HEK293 (cell line): ENCODE measurements at regions not wholly inside any gene's neighbourhood (a gene's known extent, or its start where the extent isn't known, plus 50 kb on each side); places are given as distances from the start of the nearest gene placed in this dataset.

Experiments used
- CTCF ChIA-PET: fragments of 350-600 bp; formaldehyde crosslinking; extraction: SDS; loops from one replicate; lab custom pipeline; 2021; ENCODE audit warnings: antibody characterized with exemption; lab: Yijun Ruan, JAX
- POLR2A ChIA-PET: fragments of 300-600 bp; formaldehyde crosslinking; extraction: SDS; loops from one replicate; lab custom pipeline; 2020; ENCODE audit warnings: antibody characterized with exemption, inconsistent platforms; lab: Yijun Ruan, JAX
- H3K27ac ChIP-seq: fragments of 200-500 bp; sonication (Bioruptor generic); 2 replicates; pipeline ENCODE4 v1.5.1; 2014; ENCODE audit warnings: low read depth, low read length, control low read depth, inconsistent platforms; ENCODE audit errors: extremely low read depth
- H3K36me3 ChIP-seq, 2 experiments: fragments of 200-500 bp in 1 of 2; sonication (Bioruptor generic) in 1 of 2; 1 replicate in 1 of 2; 2 replicates in 1 of 2; pipeline ENCODE4 v1.5.1; 2014 to 2017; ENCODE audit warnings: inconsistent platforms in 2 of 2, low read length in 2 of 2; ENCODE audit not compliant: control insufficient read depth in 2 of 2, insufficient read depth in 1 of 2
- H3K4me1 ChIP-seq: fragments of 200-500 bp; sonication (Bioruptor generic); 2 replicates; pipeline ENCODE4 v1.5.1; 2014; ENCODE audit warnings: mild to moderate bottlenecking, low read length, inconsistent platforms; ENCODE audit not compliant: control insufficient read depth, insufficient read depth
- H3K4me3 ChIP-seq: 2 replicates; pipeline ENCODE4 v1.5.1; 2011; ENCODE audit warnings: low read depth, mild to moderate bottlenecking, control low read depth, low read length, moderate library complexity
- H3K9me3 ChIP-seq: fragments of 200-500 bp; sonication (Bioruptor generic); 2 replicates; pipeline ENCODE4 v1.5.1; 2014; ENCODE audit warnings: low read depth, low read length, inconsistent platforms; ENCODE audit not compliant: control insufficient read depth, insufficient read depth
- HOXD13 ChIP-seq: sonication (generic); formaldehyde crosslinking; IDR thresholded peaks from 2 replicates; pipeline ENCODE4 v1.8.0; 2022; ENCODE audit warnings: missing genetic modification reagents, borderline replicate concordance
- MEIS1 ChIP-seq: sonication (generic); formaldehyde crosslinking; IDR thresholded peaks from 2 replicates; pipeline ENCODE4 v1.8.1; 2022; ENCODE audit warnings: missing genetic modification reagents, mild to moderate bottlenecking, borderline replicate concordance
- OVOL3 ChIP-seq: fragments of 450-650 bp; formaldehyde crosslinking; IDR thresholded peaks from 2 replicates; pipeline ENCODE4 v1.5.1; 2016; ENCODE audit warnings: missing biosample characterization, missing genetic modification characterization
- SCRT2 ChIP-seq: fragments of 450-650 bp; formaldehyde crosslinking; IDR thresholded peaks from 2 replicates; pipeline ENCODE4 v1.5.1; 2016; ENCODE audit warnings: missing biosample characterization, missing genetic modification characterization
- SETDB1 ChIP-seq: IDR thresholded peaks from one replicate; pipeline ENCODE4 v1.6.1; 2017; ENCODE audit warnings: mild to moderate bottlenecking, low read length, moderate library complexity, mixed read lengths; ENCODE audit not compliant: insufficient read length
- ZBTB17 ChIP-seq: fragments of 450-650 bp; formaldehyde crosslinking; IDR thresholded peaks from 2 replicates; pipeline ENCODE4 v1.5.1; 2016; ENCODE audit warnings: missing biosample characterization, missing genetic modification characterization
- ZFP69B ChIP-seq: fragments of 450-650 bp; formaldehyde crosslinking; IDR thresholded peaks from 2 replicates; pipeline ENCODE4 v1.5.1; 2016; ENCODE audit warnings: missing biosample characterization, missing genetic modification characterization
- ZNF266 ChIP-seq: fragments of 450-650 bp; formaldehyde crosslinking; IDR thresholded peaks from 2 replicates; pipeline ENCODE4 v1.5.1; 2016; ENCODE audit warnings: missing biosample characterization, missing genetic modification characterization, low read depth
- ZNF341 ChIP-seq: fragments of 450-650 bp; formaldehyde crosslinking; IDR thresholded peaks from 2 replicates; pipeline ENCODE4; 2016; ENCODE audit warnings: low read depth, missing biosample characterization, missing genetic modification characterization
- ZNF600 ChIP-seq: fragments of 450-650 bp; formaldehyde crosslinking; IDR thresholded peaks from 2 replicates; pipeline ENCODE4 v1.5.1; 2016; ENCODE audit warnings: missing biosample characterization, missing genetic modification characterization
- ZNF626 ChIP-seq: fragments of 450-650 bp; sonication (Bioruptor Pico); formaldehyde crosslinking; IDR thresholded peaks from 2 replicates; pipeline ENCODE4 v1.5.1; 2018; ENCODE audit warnings: missing biosample characterization, missing genetic modification characterization, inconsistent platforms
- ZNF670 ChIP-seq: fragments of 450-650 bp; formaldehyde crosslinking; IDR thresholded peaks from 2 replicates; pipeline ENCODE4 v1.5.1; 2016; ENCODE audit warnings: missing biosample characterization, missing genetic modification characterization, low read depth
- ZNF792 ChIP-seq: fragments of 450-650 bp; formaldehyde crosslinking; IDR thresholded peaks from 2 replicates; pipeline ENCODE4 v1.5.1; 2016; ENCODE audit warnings: missing biosample characterization, missing genetic modification characterization
- ZSCAN16 ChIP-seq: fragments of 450-650 bp; formaldehyde crosslinking; IDR thresholded peaks from 2 replicates; pipeline ENCODE4 v1.5.1; 2016; ENCODE audit warnings: missing biosample characterization, missing genetic modification characterization
- TF ChIP-seq, protein P1 (sequence below): fragments of 450-650 bp; formaldehyde crosslinking; IDR thresholded peaks from 2 replicates; pipeline ENCODE4 v1.5.1; 2016; ENCODE audit warnings: missing biosample characterization, missing genetic modification characterization
- TF ChIP-seq, protein P2 (sequence below): fragments of 450-650 bp; formaldehyde crosslinking; IDR thresholded peaks from 2 replicates; pipeline ENCODE4 v1.5.1; 2016; ENCODE audit warnings: missing biosample characterization, missing genetic modification characterization
- TF ChIP-seq, protein P3 (sequence below): fragments of 450-650 bp; formaldehyde crosslinking; IDR thresholded peaks from 2 replicates; pipeline ENCODE4 v1.5.1; 2016; ENCODE audit warnings: missing biosample characterization, missing genetic modification characterization
- TF ChIP-seq, protein P4 (sequence below): fragments of 450-650 bp; formaldehyde crosslinking; IDR thresholded peaks from 2 replicates; pipeline ENCODE4 v1.5.1; 2016; ENCODE audit warnings: missing biosample characterization, missing genetic modification characterization, borderline replicate concordance
- TF ChIP-seq, protein P5 (sequence below): fragments of 450-650 bp; IDR thresholded peaks from 2 replicates; pipeline ENCODE4 v1.5.1; 2018; ENCODE audit warnings: missing biosample characterization, missing genetic modification characterization
- TF ChIP-seq, protein P6 (sequence below): fragments of 450-650 bp; formaldehyde crosslinking; optimal IDR thresholded peaks from 2 replicates; pipeline ENCODE3; 2016; ENCODE audit warnings: missing biosample characterization, mild to moderate bottlenecking, missing genetic modification characterization
- TF ChIP-seq, protein P7 (sequence below): fragments of 450-650 bp; formaldehyde crosslinking; IDR thresholded peaks from 2 replicates; pipeline ENCODE4 v1.5.1; 2016; ENCODE audit warnings: missing biosample characterization, missing genetic modification characterization

DNA sequence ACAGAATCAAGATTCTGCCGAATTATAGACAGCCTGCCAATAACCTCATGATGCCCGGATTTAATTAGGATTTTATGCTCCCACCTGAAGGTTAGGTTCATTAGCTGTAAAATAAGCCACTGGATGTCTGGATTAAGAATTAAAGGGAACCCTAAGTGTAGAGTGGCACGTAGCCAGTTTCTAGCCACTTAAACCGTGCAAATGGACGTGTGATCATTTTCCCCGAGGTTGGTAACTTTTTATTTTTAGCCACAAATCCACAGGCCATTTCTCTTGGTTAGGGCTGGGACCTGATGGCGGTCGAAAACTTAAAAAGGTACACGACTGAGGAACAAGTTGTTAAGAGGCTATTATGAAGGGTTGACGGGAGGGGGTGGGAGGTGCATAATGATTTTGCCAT is 127.3 kb upstream of the TMPO start (continued):
- TF ChIP-seq OVOL3 (tag by site-specific recombination): no peak
- TF ChIP-seq, protein P1, sequence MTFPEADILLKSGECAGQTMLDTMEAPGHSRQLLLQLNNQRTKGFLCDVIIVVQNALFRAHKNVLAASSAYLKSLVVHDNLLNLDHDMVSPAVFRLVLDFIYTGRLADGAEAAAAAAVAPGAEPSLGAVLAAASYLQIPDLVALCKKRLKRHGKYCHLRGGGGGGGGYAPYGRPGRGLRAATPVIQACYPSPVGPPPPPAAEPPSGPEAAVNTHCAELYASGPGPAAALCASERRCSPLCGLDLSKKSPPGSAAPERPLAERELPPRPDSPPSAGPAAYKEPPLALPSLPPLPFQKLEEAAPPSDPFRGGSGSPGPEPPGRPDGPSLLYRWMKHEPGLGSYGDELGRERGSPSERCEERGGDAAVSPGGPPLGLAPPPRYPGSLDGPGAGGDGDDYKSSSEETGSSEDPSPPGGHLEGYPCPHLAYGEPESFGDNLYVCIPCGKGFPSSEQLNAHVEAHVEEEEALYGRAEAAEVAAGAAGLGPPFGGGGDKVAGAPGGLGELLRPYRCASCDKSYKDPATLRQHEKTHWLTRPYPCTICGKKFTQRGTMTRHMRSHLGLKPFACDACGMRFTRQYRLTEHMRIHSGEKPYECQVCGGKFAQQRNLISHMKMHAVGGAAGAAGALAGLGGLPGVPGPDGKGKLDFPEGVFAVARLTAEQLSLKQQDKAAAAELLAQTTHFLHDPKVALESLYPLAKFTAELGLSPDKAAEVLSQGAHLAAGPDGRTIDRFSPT: no peak
- no peak for TF ChIP-seq ZNF600
- TF ChIP-seq ZBTB17 (tag by site-specific recombination): no peak
- TF ChIP-seq ZNF341: no peak

DNA sequence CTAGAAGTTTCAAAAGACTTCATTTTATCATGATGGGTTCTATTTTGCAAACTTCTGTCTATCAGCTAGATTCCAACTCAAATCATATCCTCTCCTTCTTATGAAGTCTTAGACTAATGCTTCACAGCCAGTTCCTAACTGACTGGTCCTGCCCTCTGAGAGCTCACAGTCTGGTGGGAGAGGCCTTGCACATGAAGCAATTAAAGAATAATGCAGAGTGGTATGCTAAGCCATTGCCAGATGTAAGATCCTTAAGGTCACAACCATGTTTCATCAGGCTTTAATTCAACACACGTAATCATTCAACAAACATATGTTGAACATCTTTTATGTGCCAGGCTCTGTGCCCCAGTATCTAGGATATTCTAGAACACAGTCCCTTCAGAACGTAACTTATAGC is 125.8 kb upstream of the TMPO start:
- H3K4me1 ChIP-seq: no peaks in the 10 kb centered on the region
- ChIA-PET CTCF (interaction anchor here (0.7 kb wide), 1 partner anchor 84 kb away, joined by 3 read pairs; no protein-coding TSS in a partner anchor), POLR2A (no interaction called here)
- H3K27ac ChIP-seq: no peak overlapping the region
- TF ChIP-seq ZNF266 (tag by site-specific recombination) (no peak), ZFP69B (tag by site-specific recombination) (no peak), ZNF792 (tag by site-specific recombination) (no peak), MEIS1 (CRISPR knock-in tag) (no peak), ZSCAN16 (tag by site-specific recombination) (no peak), ZNF670 (no peak), ZNF626 (tag by site-specific recombination) (no peak), SETDB1 (no peak), SCRT2 (tag by site-specific recombination) (no peak), HOXD13 (CRISPR knock-in tag) (no peak)
- TF ChIP-seq, protein P2, sequence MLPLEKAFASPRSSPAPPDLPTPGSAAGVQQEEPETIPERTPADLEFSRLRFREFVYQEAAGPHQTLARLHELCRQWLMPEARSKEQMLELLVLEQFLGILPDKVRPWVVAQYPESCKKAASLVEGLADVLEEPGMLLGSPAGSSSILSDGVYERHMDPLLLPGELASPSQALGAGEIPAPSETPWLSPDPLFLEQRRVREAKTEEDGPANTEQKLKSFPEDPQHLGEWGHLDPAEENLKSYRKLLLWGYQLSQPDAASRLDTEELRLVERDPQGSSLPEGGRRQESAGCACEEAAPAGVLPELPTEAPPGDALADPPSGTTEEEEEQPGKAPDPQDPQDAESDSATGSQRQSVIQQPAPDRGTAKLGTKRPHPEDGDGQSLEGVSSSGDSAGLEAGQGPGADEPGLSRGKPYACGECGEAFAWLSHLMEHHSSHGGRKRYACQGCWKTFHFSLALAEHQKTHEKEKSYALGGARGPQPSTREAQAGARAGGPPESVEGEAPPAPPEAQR (tag by site-specific recombination): no peak
- TF ChIP-seq, protein P3, sequence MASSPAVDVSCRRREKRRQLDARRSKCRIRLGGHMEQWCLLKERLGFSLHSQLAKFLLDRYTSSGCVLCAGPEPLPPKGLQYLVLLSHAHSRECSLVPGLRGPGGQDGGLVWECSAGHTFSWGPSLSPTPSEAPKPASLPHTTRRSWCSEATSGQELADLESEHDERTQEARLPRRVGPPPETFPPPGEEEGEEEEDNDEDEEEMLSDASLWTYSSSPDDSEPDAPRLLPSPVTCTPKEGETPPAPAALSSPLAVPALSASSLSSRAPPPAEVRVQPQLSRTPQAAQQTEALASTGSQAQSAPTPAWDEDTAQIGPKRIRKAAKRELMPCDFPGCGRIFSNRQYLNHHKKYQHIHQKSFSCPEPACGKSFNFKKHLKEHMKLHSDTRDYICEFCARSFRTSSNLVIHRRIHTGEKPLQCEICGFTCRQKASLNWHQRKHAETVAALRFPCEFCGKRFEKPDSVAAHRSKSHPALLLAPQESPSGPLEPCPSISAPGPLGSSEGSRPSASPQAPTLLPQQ (tag by site-specific recombination): no peak
- TF ChIP-seq, protein P4, sequence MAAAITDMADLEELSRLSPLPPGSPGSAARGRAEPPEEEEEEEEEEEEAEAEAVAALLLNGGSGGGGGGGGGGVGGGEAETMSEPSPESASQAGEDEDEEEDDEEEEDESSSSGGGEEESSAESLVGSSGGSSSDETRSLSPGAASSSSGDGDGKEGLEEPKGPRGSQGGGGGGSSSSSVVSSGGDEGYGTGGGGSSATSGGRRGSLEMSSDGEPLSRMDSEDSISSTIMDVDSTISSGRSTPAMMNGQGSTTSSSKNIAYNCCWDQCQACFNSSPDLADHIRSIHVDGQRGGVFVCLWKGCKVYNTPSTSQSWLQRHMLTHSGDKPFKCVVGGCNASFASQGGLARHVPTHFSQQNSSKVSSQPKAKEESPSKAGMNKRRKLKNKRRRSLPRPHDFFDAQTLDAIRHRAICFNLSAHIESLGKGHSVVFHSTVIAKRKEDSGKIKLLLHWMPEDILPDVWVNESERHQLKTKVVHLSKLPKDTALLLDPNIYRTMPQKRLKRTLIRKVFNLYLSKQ (tag by site-specific recombination): no peak
- TF ChIP-seq, protein P5, sequence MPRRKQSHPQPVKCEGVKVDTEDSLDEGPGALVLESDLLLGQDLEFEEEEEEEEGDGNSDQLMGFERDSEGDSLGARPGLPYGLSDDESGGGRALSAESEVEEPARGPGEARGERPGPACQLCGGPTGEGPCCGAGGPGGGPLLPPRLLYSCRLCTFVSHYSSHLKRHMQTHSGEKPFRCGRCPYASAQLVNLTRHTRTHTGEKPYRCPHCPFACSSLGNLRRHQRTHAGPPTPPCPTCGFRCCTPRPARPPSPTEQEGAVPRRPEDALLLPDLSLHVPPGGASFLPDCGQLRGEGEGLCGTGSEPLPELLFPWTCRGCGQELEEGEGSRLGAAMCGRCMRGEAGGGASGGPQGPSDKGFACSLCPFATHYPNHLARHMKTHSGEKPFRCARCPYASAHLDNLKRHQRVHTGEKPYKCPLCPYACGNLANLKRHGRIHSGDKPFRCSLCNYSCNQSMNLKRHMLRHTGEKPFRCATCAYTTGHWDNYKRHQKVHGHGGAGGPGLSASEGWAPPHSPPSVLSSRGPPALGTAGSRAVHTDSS: no peak
- TF ChIP-seq, protein P6, sequence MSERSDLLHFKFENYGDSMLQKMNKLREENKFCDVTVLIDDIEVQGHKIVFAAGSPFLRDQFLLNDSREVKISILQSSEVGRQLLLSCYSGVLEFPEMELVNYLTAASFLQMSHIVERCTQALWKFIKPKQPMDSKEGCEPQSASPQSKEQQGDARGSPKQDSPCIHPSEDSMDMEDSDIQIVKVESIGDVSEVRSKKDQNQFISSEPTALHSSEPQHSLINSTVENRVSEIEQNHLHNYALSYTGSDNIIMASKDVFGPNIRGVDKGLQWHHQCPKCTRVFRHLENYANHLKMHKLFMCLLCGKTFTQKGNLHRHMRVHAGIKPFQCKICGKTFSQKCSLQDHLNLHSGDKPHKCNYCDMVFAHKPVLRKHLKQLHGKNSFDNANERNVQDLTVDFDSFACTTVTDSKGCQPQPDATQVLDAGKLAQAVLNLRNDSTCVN: no peak
- TF ChIP-seq, protein P7, sequence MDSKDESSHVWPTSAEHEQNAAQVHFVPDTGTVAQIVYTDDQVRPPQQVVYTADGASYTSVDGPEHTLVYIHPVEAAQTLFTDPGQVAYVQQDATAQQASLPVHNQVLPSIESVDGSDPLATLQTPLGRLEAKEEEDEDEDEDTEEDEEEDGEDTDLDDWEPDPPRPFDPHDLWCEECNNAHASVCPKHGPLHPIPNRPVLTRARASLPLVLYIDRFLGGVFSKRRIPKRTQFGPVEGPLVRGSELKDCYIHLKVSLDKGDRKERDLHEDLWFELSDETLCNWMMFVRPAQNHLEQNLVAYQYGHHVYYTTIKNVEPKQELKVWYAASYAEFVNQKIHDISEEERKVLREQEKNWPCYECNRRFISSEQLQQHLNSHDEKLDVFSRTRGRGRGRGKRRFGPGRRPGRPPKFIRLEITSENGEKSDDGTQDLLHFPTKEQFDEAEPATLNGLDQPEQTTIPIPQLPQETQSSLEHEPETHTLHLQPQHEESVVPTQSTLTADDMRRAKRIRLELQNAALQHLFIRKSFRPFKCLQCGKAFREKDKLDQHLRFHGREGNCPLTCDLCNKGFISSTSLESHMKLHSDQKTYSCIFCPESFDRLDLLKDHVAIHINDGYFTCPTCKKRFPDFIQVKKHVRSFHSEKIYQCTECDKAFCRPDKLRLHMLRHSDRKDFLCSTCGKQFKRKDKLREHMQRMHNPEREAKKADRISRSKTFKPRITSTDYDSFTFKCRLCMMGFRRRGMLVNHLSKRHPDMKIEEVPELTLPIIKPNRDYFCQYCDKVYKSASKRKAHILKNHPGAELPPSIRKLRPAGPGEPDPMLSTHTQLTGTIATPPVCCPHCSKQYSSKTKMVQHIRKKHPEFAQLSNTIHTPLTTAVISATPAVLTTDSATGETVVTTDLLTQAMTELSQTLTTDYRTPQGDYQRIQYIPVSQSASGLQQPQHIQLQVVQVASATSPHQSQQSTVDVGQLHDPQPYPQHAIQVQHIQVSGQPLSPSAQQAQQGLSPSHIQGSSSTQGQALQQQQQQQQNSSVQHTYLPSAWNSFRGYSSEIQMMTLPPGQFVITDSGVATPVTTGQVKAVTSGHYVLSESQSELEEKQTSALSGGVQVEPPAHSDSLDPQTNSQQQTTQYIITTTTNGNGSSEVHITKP: no peak
- H3K9me3 ChIP-seq: no peaks in the 10 kb centered on the region
- no peak overlapping the region for H3K4me3 ChIP-seq
- H3K36me3 ChIP-seq: no peaks in the 10 kb centered on the region
